OCI-LY3 (cell line): ENCODE measurements at regions not wholly inside any gene's neighbourhood (a gene's known extent, or its start where the extent isn't known, plus 50 kb on each side); places are given as distances from the start of the nearest gene placed in this dataset.

Source experiments
- H2AFZ ChIP-seq: fragments of 200-600, 300-600 bp; shearing (Covaris generic); 2 replicates; pipeline ENCODE4 v1.6.0; 2014; ENCODE audit warnings: antibody characterized with exemption, low read depth, low read length
- H3K27ac ChIP-seq: fragments of 200-600, 300-600 bp; sonication (generic); 2 replicates; pipeline ENCODE4 v1.5.1; 2014; ENCODE audit warnings: mild to moderate bottlenecking, low read length, moderate library complexity, mixed read lengths
- H3K27me3 ChIP-seq: fragments of 200-600, 300-600 bp; sonication (generic); 2 replicates; pipeline ENCODE4 v1.6.1; 2014; ENCODE audit warnings: low read depth, low read length, mixed read lengths
- H3K36me3 ChIP-seq: fragments of 200-600, 300-600 bp; sonication (generic); replicated peaks from 2 replicates; pipeline ENCODE3; 2014; ENCODE audit warnings: low read depth, low read length, mixed read lengths
- H3K4me1 ChIP-seq: fragments of 300-600, 200-600 bp; sonication (generic); 2 replicates; pipeline ENCODE4 v1.6.1; 2014; ENCODE audit warnings: low read length, mixed read lengths
- H3K4me2 ChIP-seq: fragments of 200-600, 300-600 bp; sonication (generic); 2 replicates; pipeline ENCODE4 v1.6.1; 2014; ENCODE audit warnings: low read length, mixed read lengths
- H3K4me3 ChIP-seq: fragments of 300-600, 200-600 bp; sonication (generic); 2 replicates; pipeline ENCODE4 v1.5.1; 2014; ENCODE audit warnings: antibody characterized with exemption, mild to moderate bottlenecking, low read length, moderate library complexity
- H3K79me2 ChIP-seq: fragments of 300-600, 200-600 bp; shearing (Covaris generic); 2 replicates; pipeline ENCODE4 v1.6.1; 2014; ENCODE audit warnings: mild to moderate bottlenecking, low read length, mixed read lengths
- H3K9ac ChIP-seq: fragments of 300-600, 200-600 bp; shearing (Covaris generic); 2 replicates; pipeline ENCODE4 v1.6.0; 2014; ENCODE audit warnings: mild to moderate bottlenecking, low read length, moderate library complexity
- H3K9me3 ChIP-seq: fragments of 200-600, 300-600 bp; shearing (Covaris generic); 2 replicates; pipeline ENCODE4 v1.6.1; 2014; ENCODE audit warnings: low read length, mixed read lengths; ENCODE audit not compliant: insufficient read depth
- H4K20me1 ChIP-seq: fragments of 200-600, 300-600 bp; sonication (generic); 2 replicates; pipeline ENCODE4 v1.6.1; 2016; ENCODE audit warnings: low read length, mixed read lengths; ENCODE audit not compliant: insufficient read depth
- EZH2phosphoT487 ChIP-seq: fragments of 200-600 bp; shearing (Covaris generic); IDR thresholded peaks from 2 replicates; pipeline ENCODE4 v1.6.1; 2018; ENCODE audit warnings: antibody characterized with exemption, mixed run types, low read depth
- TF ChIP-seq, protein P1 (sequence below): fragments of 200-600, 300-600 bp; sonication (generic); IDR thresholded peaks from 2 replicates; pipeline ENCODE4 v1.5.1; 2014; ENCODE audit warnings: antibody characterized with exemption, low read length, low read depth

DNA sequence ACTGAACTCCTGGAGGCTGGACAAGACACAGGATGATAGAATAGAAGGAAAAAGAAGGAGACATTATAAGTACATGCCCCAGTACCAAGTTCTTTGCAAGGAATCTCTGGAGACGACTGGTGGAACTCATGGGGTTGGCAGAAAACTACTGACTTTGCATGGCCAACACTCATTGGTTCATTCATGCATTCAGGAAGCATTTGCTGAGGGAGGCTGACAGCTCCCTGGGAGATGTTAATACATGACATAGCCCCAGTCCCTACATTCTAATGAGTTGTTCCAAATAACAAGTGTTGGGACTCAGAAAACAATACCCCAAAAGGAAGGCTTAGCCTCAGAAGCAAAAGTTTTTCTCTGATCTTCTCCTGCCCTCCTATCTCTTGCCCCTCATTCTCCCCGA lies 172.8 kb upstream of the IRF2BP2 start:
- TF ChIP-seq, protein P1, sequence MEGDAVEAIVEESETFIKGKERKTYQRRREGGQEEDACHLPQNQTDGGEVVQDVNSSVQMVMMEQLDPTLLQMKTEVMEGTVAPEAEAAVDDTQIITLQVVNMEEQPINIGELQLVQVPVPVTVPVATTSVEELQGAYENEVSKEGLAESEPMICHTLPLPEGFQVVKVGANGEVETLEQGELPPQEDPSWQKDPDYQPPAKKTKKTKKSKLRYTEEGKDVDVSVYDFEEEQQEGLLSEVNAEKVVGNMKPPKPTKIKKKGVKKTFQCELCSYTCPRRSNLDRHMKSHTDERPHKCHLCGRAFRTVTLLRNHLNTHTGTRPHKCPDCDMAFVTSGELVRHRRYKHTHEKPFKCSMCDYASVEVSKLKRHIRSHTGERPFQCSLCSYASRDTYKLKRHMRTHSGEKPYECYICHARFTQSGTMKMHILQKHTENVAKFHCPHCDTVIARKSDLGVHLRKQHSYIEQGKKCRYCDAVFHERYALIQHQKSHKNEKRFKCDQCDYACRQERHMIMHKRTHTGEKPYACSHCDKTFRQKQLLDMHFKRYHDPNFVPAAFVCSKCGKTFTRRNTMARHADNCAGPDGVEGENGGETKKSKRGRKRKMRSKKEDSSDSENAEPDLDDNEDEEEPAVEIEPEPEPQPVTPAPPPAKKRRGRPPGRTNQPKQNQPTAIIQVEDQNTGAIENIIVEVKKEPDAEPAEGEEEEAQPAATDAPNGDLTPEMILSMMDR: no peak
- no peak for TF ChIP-seq EZH2phosphoT487
- H4K20me1 ChIP-seq: no peaks in the 10 kb centered on the region
- no peaks in the 10 kb centered on the region for H3K4me1 ChIP-seq
- no peaks in the 10 kb centered on the region for H3K79me2 ChIP-seq
- H3K4me2 ChIP-seq: no peak overlapping the region
- no peak overlapping the region for H3K27ac ChIP-seq
- H2AFZ ChIP-seq: no peak overlapping the region
- H3K9me3 ChIP-seq: no peaks in the 10 kb centered on the region
- H3K36me3 ChIP-seq: no peaks in the 10 kb centered on the region
- H3K27me3 ChIP-seq: peaks cover 51% of the 10 kb centered on the region
- no peak overlapping the region for H3K9ac ChIP-seq
- no peak overlapping the region for H3K4me3 ChIP-seq

DNA sequence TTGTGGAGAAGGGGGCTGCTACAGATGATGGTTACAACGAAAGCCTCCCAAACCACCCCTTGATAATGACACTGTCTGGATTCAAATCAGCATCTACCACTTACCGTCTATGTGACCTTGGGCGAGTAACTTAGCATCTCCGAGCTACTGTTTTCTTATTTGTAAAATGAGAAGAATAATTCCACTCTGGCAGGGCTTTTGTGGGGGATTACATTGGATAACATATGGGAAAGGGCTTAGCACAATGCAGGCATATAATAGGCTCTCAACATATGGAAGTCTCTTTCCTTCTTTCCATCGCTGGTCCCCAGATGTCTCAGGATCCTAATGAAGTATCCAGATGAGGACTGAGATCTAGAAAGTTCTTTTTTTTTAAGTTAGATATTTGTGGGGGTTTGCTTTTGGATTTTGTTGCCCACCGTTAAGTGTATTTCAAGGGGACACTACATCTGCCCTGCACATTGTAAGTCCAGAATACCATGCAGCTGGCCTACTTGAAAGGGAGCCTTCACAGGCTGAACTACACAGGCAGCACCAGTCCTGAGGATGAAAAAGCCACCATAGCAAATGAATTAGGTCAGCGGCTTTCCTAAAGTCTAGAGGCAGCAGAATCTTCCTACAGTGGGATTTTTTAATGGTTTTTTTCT lies 172.2 kb upstream of the IRF2BP2 start:
- no peak overlapping the region for H3K27ac ChIP-seq
- no peak overlapping the region for H3K9ac ChIP-seq
- no peaks in the 10 kb centered on the region for H3K36me3 ChIP-seq
- H3K4me1 ChIP-seq: no peaks in the 10 kb centered on the region
- H3K27me3 ChIP-seq: peaks cover 56% of the 10 kb centered on the region
- H2AFZ ChIP-seq: no peak overlapping the region
- TF ChIP-seq, protein P1: no peak
- no peak for TF ChIP-seq EZH2phosphoT487
- H3K4me2 ChIP-seq: no peak overlapping the region
- no peak overlapping the region for H3K4me3 ChIP-seq
- H3K9me3 ChIP-seq: no peaks in the 10 kb centered on the region
- H4K20me1 ChIP-seq: no peaks in the 10 kb centered on the region; the same call in 1 of the 2 replicates
- H3K79me2 ChIP-seq: no peaks in the 10 kb centered on the region

DNA sequence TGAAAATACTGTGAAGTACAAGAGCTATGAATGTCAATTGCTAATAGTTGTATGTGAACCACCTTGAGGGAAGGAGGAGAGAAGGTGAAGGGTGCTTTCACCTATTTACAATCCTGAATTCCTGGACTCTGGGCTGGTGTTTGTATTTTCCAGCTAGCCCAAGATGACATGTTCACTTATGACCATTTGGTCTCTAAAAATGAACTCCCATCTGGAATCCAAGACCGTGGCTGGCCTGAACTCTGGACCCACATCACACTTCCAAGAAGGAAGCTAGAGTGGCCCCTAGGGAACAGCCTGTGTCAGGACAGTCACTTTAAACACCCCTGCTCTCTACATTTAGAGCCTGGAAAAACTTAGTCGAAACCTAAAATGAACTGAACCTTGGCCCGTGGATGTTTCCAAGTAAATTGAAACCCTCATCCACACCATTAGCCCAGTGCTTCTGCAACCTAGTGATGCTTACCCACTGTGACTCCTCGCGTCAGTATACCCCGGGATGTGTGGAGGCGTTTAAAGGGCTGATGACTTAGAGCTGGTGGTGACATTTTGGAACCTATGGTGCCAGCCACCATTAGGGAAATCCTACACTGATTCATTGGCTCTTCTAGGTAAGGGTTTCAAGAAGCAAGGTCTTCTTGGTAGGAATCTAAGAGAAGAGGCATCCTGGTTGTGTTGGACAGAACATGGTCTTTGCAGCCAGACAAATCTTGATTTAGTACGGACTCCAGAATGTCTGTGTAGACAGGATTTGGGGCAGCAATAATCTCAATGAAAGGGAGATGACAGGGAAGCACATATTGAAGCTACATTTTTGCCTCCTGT lies 171.5 kb upstream of the IRF2BP2 start:
- H3K79me2 ChIP-seq: no peaks in the 10 kb centered on the region
- H3K36me3 ChIP-seq: no peaks in the 10 kb centered on the region
- no peak overlapping the region for H3K27ac ChIP-seq
- TF ChIP-seq, protein P1: no peak
- no peak for TF ChIP-seq EZH2phosphoT487
- H2AFZ ChIP-seq: no peak overlapping the region
- H3K9ac ChIP-seq: no peak overlapping the region
- no peaks in the 10 kb centered on the region; the same call in 1 of the 2 replicates for H4K20me1 ChIP-seq
- H3K27me3 ChIP-seq: peaks cover 64% of the 10 kb centered on the region
- no peaks in the 10 kb centered on the region for H3K9me3 ChIP-seq
- H3K4me2 ChIP-seq: no peak overlapping the region
- H3K4me3 ChIP-seq: no peak overlapping the region
- no peaks in the 10 kb centered on the region for H3K4me1 ChIP-seq

DNA sequence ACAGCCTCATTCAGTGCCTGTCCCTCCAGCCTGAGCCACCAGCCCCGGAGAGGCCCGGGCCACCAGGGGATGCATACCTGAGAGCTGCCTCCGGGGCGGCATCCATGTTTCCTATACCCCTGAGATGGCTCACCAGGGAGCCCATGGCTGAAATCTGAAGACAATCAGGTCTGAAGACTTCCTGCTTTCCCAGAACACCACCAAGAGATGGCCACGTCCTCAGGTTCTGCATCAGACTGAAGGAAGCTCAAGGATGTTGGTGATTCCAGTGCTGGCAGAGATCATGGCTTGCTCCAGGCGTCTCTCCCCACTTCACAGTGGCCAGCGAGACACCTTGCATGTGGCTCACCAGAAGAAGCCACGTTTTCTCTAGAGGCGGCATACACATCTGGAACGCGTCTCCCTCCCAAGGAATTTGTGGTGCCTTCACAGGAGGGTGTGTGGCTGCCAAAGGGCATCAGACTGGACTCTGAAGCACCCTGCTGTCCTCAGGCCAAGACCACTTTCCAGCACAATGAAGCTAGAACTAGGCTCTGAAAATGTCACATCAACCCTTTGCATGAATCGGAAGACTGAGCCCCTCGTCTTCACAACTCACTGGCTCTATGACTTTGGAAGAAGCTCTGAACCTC lies 170.7 kb upstream of the IRF2BP2 start:
- TF ChIP-seq, protein P1: no peak
- Histone ChIP-seq H3K9me3 (no peaks in the 10 kb centered on the region), H3K9ac (no peak overlapping the region), H3K4me2 (no peak overlapping the region), H3K27me3 (peaks cover 66% of the 10 kb centered on the region), H3K36me3 (no peaks in the 10 kb centered on the region), H4K20me1 (no peaks in the 10 kb centered on the region; the same call in 1 of the 2 replicates), H2AFZ (no peak overlapping the region), H3K4me3 (no peak overlapping the region), H3K79me2 (no peaks in the 10 kb centered on the region), H3K4me1 (no peaks in the 10 kb centered on the region), H3K27ac (no peak overlapping the region)
